GM06990 (cell line): ENCODE measurements at regions not wholly inside any gene's neighbourhood (a gene's known extent, or its start where the extent isn't known, plus 50 kb on each side); places are given as distances from the start of the nearest gene placed in this dataset.

ENCODE experiments used
- DNase-seq: peaks from one replicate; pipeline ENCODE4 v3.0.0-alpha.2; 2011; ENCODE audit not compliant: insufficient read length; ENCODE audit errors: extremely low read depth
- H3K27me3 ChIP-seq: replicated peaks from 2 replicates; pipeline ENCODE4 v1.6.0; 2011; ENCODE audit warnings: low read length; ENCODE audit not compliant: control insufficient read depth, insufficient read depth
- H3K36me3 ChIP-seq: 2 replicates; pipeline ENCODE4 v1.5.1; 2011; ENCODE audit warnings: low read length; ENCODE audit not compliant: control insufficient read depth, insufficient read depth
- H3K4me3 ChIP-seq: replicated peaks from 2 replicates; pipeline ENCODE4 v1.5.1; 2011; ENCODE audit warnings: low read depth, mild to moderate bottlenecking, control low read depth, low read length
- CTCF ChIP-seq: IDR thresholded peaks from 2 replicates; pipeline ENCODE4 v1.5.1; 2011; ENCODE audit warnings: low read length, control low read depth, mild to moderate bottlenecking, inconsistent platforms; ENCODE audit not compliant: insufficient read depth, poor library complexity, severe bottlenecking

GRCh38 chr3:117818592-117818991 is 1109.0 kb downstream of the TUSC7 start:
- H3K27me3 ChIP-seq = no peaks in the 10 kb centered on the region
- no peaks in the 10 kb centered on the region for H3K36me3 ChIP-seq
- DNase-seq = no peak
- H3K4me3 ChIP-seq = no peak overlapping the region
- no peak for TF ChIP-seq CTCF

- H3K36me3 ChIP-seq = no peaks in the 10 kb centered on the region
- H3K4me3 ChIP-seq = no peak overlapping the region
- no peak for TF ChIP-seq CTCF
- DNase-seq = no peak
- no peaks in the 10 kb centered on the region for H3K27me3 ChIP-seq
Observed at GRCh38 chr3:117820658-117821299, 1111.2 kb downstream of the TUSC7 start.

DNA sequence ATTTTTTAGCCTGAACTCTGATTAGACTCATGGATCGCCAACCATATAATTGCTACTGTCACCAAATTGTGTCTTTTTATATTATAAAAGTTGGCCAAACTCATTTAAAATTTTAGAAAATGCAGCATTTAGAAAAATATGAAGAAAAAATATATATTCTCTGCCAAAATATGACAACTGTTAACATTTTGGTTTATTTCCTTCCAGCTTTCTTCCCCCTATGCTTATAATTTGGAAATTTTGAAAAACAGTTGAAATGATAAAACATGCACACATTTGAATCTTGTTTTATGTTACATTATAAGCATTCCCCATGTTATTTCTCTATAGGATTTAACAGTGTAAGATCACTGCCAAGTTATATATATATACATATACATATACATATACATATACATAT is 1112.8 kb downstream of the TUSC7 start:
- TF ChIP-seq CTCF = no peak
- Histone ChIP-seq H3K27me3 (no peaks in the 10 kb centered on the region), H3K4me3 (no peak overlapping the region), H3K36me3 (no peaks in the 10 kb centered on the region)
- no peak for DNase-seq

- Histone ChIP-seq H3K27me3 (no peaks in the 10 kb centered on the region), H3K36me3 (no peaks in the 10 kb centered on the region), H3K4me3 (no peak overlapping the region)
- DNase-seq = no peak
- TF ChIP-seq CTCF = no peak
Observed at GRCh38 chr3:117836296-117836695, 1126.7 kb downstream of the TUSC7 start.

- H3K36me3 ChIP-seq = no peaks in the 10 kb centered on the region
- no peaks in the 10 kb centered on the region for H3K27me3 ChIP-seq
- no peak overlapping the region for H3K4me3 ChIP-seq
- no peak for DNase-seq
- TF ChIP-seq CTCF = no peak
Observed at GRCh38 chr3:117837391-117837790, 1127.8 kb downstream of the TUSC7 start.

DNA sequence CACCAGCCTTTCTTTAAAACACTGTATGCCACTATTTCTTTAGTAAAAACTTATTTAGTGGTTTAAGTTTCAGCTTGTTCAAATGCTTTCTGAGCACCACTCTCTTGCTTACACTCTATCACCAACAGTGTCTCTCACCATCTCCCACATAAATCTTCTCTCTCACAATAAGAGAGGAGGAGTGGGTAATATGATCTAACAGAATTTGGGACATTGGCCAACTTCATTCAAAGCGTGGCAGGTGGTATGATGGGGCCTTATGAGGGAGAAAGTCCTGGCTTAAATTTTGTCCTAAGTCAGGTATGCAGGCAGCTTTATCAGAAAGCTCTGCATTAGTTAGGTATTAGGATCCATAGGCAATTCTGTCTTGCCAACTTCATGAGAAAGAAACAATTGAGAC is 1132.5 kb downstream of the TUSC7 start:
- Histone ChIP-seq H3K27me3 (no peaks in the 10 kb centered on the region; the same call in 1 of the 2 replicates), H3K4me3 (no peak overlapping the region), H3K36me3 (no peaks in the 10 kb centered on the region)
- DNase-seq = no peak
- no peak for TF ChIP-seq CTCF
